OCI-LY1 (cell line): ENCODE measurements at regions not wholly inside any gene's neighbourhood (a gene's known extent, or its start where the extent isn't known, plus 50 kb on each side); places are given as distances from the start of the nearest gene placed in this dataset.

ENCODE experiments used
- EZH2 ChIP-seq: fragments of 200-600 bp; sonication (generic), shearing (Covaris generic); IDR thresholded peaks from 2 replicates; pipeline ENCODE4 v1.8.0; 2017; ENCODE audit warnings: borderline replicate concordance, mixed run types, mild to moderate bottlenecking, antibody characterized with exemption, low read length, moderate library complexity, mixed read lengths
- TF ChIP-seq, protein P1 (sequence below): fragments of 200-600 bp; sonication (generic), shearing (Covaris generic); IDR thresholded peaks from 2 replicates; pipeline ENCODE4 v1.5.1; 2017; ENCODE audit warnings: mild to moderate bottlenecking, antibody characterized with exemption, low read length, moderate library complexity, mixed read lengths

DNA sequence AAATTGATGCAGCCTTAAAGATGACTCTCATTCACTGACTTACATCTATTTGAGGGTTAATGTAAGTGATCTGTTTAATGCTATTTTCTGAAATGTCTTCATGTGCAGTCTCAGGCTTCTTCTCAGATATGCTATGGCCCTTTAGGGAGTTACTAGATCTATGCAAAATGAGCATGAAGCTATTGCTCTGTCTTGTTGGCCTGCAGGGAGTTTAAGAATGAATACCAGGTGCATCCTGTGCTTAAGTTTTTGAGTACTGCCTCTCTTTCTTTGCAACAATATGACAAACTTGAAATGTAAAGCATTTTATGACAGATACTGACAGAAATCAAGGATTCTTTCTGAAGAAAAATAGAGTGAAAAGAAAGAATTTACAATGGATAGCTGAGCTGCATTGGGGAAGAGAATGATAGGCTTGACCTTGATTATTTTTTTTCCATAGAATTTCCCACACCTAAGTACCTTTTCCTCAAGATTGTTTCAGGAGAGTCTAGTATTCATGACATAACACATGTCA, 1058.3 kb upstream of the TMEFF2 start:
- TF ChIP-seq, protein P1, sequence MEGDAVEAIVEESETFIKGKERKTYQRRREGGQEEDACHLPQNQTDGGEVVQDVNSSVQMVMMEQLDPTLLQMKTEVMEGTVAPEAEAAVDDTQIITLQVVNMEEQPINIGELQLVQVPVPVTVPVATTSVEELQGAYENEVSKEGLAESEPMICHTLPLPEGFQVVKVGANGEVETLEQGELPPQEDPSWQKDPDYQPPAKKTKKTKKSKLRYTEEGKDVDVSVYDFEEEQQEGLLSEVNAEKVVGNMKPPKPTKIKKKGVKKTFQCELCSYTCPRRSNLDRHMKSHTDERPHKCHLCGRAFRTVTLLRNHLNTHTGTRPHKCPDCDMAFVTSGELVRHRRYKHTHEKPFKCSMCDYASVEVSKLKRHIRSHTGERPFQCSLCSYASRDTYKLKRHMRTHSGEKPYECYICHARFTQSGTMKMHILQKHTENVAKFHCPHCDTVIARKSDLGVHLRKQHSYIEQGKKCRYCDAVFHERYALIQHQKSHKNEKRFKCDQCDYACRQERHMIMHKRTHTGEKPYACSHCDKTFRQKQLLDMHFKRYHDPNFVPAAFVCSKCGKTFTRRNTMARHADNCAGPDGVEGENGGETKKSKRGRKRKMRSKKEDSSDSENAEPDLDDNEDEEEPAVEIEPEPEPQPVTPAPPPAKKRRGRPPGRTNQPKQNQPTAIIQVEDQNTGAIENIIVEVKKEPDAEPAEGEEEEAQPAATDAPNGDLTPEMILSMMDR = no peak
- TF ChIP-seq EZH2 = no peak
